AG08395 (cell line): ENCODE measurements at regions not wholly inside any gene's neighbourhood (a gene's known extent, or its start where the extent isn't known, plus 50 kb on each side); places are given as distances from the start of the nearest gene placed in this dataset.

Experiments
- DNase-seq: peaks from one replicate; pipeline ENCODE4 v3.0.0; 2012; ENCODE audit warnings: mixed read lengths, low spot score

DNA sequence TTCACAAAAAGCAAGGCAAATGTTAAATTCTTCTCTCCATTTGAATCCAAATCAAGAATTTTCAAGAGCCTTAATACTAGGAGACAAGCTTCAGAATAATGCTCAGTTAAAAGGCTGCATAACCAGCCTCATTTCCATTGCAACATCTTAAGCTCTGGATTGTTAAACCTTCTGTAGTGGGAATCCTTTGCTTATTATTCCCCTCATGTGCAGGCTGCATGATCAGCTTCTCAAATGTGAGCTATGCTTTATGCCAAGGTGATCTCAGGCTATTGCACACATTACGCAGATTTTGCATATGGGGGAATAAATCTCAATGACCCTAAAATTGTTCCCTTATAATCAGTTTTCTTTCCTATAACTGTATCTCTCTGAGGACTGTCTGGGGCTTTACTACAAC, 71.7 kb upstream of the CCDC196 start:
- DNase-seq: no peak

DNA sequence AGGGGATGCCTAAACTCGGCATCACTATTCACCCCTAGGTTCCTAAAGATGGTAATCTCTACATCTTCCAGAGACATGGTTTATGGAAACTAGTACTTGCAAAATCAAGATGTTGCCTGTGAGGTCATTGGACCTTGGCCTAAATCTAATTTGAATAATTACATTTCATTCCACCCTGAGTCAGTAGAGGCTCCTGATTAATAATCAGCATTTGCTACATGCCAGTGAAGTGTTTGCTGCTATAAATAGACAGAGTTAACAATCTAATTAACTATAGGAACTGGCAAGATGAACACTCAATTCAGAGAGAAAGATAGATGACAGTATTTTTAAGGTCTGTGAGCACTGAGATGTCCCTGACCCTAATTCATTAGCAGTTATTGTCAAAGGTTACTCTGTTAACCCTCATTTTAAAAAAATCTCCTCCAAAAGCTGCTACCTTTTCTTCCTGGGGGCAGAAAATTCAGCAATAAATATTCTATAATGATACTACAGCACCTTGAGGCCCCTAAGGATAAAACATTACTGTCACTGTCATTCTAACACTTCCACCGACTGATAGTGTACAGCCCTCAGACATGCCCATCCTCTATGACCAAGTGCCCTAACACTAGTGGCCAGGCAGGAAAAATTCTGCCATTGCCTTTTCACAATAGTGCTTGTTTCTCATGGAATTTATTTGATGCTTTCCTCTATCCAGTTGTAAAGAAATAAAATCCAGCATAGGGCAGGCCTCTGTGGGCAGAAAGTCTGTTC, 65.7 kb upstream of the CCDC196 start:
- DNase-seq: no peak

- DNase-seq: no peak
Measured at GRCh38 chr14:66421990-66422946, 63.9 kb upstream of the CCDC196 start.

DNA sequence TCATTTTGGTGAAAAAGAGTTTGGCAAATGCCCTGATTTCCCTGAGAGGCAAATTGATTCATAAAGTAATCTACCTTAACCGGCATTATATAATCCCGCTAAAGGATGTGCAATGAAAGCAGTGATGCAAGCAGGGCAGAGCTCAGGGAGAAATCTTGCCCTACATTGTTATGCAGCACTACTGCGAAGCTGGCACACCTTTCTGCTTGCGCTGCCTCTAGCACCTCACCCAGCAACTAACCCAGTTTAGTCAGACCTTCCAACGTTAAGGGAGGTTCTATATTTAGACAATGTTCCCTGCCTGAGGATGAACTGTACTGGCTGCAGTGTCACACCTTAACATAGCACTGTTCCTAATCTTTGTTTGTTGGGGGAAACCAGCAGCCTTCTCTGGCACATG, 60.8 kb upstream of the CCDC196 start:
- no peak for DNase-seq

DNA sequence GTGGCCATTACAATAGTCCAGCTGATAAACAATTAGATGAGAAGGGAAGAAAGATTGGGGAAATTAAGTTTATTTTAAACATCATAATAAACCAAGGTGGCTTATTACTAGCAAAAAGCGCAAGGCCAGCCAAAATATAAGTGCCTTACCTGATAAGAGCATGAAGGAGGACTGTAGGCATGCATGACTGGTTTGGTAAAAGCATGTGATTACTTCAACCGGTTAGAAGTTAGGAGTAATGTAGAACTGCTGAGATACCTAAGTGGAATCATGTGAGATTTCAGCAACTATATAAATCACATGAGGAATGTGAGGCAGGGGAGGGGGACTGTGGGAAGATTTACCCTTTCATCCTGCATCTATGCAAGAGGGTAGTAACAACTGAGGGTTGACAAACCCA, 59.7 kb upstream of the CCDC196 start:
- no peak for DNase-seq

DNA sequence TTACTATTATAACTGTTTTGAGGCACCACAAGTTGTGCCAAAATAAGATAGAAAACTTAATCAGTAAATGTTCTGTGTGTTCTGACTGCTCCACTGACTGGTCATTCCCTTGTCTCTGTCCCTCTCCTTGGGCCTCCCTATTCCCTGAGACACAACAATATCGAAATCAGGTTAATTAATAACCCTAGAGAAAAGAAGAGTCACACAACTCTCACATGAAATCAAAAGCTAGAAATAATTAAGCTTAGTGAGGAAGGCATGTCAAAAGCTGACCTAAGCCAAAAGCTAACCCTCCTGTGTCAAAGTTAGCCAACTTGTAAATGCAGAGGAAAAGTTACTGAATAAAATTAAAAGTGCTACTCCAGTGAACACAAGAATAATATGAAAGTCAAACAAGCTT, 53.8 kb upstream of the CCDC196 start:
- no peak for DNase-seq

DNA sequence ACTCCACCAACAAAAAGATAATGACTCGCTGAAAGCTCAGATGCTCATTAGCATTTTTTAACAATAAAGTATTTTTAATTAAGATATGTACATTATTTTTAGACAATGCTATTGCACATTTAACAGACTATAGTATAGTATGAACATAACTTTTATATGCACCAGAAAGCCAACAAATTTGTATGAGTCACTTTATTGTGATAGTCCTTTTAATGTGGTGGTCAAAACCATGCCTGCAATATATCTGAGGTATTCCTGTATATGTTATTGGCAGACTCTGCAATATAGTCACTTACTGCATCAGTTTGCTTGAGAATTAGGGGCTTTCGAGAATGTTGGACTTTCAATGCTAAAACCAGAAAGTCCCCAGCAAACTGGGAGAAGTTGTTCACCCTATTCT, 51.7 kb upstream of the CCDC196 start:
- no peak for DNase-seq

DNA sequence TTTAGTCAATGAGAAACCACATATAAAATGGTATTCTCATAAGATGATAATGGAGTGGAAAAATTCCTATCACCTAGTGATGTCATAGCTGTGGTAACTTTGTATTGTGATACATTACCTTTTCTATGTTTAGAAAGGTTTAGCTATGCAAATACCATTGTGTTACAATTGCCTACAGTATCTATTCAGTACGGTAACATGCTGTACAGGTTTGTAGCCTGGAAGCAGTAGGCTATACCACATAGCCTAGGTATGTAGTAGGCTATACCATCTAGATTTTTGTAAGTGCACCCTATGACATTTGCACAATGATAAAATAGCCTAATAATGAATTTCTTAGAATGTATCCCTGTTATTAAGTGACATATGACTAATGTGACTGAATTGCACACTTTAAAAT, 50.5 kb upstream of the CCDC196 start:
- DNase-seq: no peak
